HG02588 (cell line): ENCODE measurements at regions not wholly inside any gene's neighbourhood (a gene's known extent, or its start where the extent isn't known, plus 50 kb on each side); places are given as distances from the start of the nearest gene placed in this dataset.
A peak's percentile ranks its signal among the peaks of the same experiment; 100 is the strongest.

Experiments used
- ATAC-seq: cut with Tn5 transposase; IDR thresholded peaks from one replicate; pipeline ENCODE4 v1.9.1; 2021; ENCODE audit warnings: mild to moderate bottlenecking, moderate library complexity; ENCODE audit not compliant: unreplicated experiment

DNA sequence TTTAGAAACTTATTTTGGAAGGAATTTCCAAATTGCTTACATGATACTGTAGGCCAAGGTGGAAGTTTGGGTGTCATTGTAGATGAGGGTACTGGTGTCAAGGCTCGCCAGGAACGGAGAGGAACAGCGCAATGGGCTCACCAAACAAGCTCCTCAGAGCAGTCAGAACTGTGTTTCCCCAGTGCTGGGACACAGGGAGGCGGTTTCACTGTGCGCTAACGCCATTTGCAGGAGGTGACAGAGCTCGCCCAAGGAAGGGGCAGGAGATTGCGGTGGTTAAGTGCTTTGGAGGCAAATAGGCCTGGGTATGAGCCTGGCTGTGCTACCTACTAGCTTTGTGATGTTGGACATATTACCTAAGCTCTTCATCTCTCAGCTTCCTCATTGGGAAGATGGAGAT lies 57.3 kb downstream of the HHEX start:
- no peak for ATAC-seq

DNA sequence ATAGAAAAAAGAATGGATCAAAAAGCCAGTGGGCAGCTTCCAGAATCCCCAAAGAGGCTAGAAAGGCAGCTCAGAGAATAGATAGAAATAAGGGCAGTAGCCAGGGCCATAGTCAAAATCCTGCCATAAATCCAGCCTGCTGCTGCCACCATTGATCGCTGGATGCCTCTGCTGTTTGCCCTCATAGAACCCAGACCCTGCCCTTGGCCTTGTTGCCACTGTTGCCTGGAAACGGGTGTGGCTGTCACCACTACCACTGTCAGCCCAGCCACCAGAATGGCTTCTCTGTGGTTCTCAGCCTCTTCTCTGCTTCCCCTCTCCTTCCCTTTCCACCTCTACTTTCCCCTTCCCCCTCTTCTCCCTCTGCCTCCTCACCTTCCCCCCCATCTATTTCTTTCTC lies 57.8 kb downstream of the HHEX start:
- no peak for ATAC-seq

DNA sequence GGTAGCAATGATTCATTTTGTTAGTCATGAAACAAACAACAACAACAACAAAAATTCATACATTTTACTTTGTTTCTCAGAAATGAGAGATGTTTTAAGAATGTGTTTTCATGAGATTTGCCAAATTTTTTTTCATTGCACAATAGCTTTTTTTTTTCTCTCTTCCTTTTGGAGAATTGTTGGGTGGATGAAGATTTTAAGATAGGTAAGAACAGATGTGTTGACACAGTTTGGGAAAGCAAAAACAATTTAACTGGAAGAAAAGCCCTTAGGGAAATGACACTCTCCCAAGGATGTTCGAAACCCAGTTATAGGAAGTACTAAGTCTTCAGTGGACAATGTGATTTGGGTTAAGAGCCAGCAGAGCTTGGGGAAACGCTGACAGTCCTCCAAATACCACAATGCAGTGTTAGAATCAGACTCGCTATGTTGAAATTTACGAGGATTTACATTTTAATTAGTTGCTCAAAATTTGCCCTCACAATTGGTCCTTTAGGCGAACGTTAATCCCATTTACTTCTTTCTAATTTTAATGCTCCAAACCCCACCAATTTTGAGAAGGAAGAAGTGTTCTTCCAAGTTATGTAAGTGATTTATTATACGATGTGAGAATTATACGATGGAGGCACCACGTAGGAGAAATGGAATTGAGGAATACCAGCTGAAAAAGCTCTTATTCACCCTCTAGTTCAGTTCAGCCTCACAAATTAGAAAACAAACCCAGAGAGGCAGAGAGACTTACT lies 61.2 kb downstream of the HHEX start:
- no peak for ATAC-seq

DNA sequence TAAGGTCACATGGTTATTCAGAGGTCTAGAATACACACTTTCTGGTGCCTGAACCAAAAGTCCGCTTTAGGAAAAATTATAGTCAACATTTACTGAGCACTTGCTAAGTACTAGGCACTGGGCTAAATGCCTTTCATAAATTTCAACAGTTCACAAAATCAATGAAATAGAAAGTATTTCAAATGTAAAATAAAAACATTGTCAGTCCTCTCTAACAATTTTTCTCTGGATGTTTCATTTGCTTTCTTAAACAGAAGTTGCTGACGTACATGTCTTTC lies 61.7 kb downstream of the HHEX start:
- ATAC-seq = no peak

DNA sequence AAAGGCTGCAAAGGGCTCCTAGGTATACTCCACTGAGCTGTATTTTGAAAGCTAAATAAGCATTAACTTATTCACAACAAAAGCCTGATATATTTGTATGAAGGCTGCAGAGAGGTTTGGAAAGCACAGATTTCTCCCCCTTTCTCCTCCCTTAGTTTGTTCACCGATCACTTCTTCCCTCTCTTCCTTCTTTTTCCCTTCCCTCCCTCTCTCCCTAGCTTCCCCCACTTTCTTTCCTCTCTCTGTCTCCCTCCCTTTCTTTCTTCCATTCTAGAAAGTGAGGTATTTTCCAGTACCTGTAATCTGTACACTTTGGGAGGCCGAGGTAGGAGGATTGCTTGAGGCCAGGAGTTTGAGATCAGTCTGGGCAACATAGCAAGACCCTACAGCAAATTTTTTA lies 62.1 kb downstream of the HHEX start:
- ATAC-seq = no peak

DNA sequence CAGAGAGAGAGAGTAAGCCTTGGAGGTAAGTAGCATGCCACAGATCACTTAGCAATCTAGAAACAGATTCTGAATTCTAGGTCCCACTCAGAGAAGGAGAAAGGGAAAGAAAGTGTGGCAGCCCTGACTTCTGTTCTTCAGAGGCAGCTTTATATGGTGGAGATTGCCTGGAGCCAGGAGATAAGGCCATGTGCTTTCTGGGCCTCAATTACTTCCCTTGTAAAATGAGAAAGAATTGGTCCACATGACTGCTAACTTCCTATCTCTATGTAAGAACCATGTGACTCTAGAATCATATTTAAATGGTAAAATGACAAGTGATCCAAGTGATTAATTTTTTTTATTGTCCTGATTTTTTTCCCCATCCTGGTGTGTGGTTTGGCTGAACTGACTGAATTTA lies 64.1 kb downstream of the HHEX start:
- ATAC-seq = no peak

DNA sequence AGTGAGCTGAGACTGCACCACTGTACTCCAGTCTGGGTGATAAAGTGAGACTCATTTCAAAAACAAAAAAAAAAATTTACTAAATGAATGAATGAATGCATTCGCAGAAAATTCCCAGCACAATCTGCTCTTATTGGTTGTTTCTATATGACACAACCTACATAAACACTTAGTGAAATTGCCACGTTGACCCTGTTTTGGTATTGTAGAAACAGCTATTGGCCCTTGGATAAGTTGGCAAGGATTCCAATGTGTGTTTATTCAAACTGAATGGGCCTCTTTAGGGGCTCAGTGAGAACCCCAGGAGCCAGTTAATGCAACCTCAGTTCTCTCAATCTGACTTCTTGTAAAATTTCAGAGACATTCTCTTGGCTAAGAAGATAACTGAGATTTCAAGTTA lies 66.0 kb downstream of the HHEX start:
- no peak for ATAC-seq

DNA sequence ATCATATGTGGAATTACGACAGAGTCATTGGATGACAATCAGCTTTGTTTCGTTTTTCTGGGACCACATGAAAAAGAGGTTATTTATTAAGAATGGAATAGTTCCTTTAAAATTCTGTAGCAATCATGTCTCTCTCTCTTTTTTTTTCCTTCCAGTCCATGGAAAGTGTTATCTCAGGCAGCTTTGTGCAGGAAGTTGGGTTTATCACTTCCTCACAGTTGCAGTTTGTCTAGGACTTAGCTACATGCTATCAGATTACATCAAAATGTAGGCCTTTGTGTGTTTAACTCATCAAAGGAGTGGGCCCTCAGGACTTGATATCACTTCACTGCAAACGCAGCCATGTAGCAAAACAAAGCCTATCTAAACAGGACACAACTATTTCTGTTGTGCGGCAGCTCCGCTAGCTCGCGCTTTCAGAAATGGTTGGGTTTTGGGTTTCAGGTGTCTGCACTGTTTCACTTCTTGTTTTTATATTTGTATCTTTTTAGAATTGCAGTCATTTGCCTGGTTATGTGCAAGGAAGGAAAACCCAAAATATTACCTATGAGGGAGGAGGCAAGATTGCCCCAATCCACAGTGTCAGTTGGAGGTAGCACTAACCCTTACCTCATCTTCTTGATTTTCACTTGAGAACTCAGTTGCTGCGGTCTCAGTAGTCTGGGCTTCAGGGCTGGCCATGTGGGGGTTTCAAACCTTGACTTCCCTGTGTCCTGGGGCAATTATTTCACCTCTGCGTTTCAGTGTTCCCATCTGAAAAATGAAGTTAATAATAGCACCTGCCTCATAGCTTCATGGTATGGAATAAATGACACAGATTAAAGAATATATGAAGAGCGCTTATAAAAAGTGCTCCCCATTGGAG lies 66.7 kb downstream of the HHEX start:
- ATAC-seq = peak; percentile 84

DNA sequence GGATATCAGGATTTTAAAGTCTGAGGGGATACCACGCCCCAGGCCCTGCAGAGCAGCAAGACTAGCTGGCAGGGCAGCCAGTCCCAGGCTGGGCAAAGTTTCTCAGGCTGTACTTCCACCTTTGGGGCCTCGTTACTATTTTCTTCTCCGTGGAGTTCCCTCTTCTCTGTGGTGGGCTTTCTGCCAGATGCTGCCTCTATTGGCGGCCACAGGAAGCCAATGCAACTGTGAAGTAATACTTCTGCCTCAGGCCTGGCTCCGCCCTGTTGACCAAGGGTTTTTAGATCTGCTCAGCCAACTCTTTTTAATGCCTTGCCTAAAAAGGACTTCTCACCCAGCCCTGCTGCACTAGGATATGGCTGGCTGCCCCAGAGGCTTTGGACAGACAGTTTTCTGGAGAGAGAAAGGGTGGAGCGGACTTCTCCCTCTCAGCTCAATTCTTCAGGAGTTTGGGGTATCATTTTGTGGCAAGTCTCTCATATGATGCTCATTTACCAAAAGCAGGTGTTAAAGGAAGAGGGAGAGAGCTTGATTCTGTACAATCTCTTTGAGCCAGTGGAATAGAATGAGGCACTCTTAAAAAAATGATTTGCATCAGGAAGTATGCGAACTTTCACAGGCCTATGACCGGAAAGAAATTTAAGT lies 67.4 kb downstream of the HHEX start:
- peak; percentile 67 for ATAC-seq

DNA sequence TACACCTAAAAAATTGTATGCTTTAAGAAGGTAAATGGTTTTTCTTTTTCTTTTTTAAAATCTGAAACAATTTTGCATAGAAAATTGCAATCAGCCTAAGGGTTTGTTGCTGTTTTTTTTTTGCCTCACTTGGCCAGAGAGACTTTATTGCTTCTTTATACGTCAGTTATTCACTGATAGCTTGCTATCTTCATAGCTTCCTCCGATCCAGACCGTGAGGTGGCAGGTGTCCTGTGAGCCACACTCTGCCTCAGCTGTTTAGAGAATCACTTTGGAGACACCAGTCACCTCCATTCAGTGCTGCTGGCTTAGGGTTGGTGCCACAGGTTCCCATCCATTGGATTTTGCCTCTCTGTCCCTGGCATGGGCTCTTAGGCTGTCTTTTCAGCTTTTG lies 68.0 kb downstream of the HHEX start:
- no peak for ATAC-seq

DNA sequence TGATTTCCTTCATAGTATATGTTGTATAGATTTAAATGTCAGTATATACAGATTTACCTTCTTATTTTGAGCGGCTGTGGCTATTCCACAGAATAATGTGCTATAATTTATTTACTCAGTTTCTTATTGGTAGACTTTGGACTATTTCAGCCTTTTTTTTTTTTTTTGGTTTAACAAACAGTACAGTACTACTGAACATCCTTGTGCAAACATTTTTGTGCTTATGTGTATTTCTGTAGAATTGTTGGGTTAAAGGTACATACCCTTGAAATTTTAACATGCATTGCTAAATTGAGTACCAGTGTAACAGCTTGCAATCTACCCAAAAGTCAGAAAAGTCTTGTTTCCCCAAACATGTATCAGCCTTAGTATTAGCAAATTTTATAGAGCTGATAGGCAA lies 68.8 kb downstream of the HHEX start:
- no peak for ATAC-seq

DNA sequence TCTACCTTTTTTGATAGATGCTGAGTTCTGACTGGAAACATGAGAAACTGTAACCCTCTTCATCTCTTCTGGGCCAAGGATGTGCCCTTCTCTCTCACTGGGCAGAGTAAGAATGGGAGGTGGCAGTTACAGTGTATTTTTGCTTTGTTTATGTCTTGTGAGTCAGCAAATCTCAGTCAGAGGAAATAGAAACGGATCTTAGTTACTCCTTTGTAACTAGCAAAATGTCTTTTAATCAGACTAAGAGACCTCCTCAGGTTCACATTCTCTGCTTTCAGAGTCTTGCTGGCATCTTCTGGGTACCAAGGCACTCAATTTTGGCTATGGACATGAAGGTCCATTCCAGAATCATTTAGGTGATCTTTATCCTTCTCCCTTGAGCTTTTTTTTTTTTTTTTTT lies 70.9 kb downstream of the HHEX start:
- ATAC-seq = no peak

DNA sequence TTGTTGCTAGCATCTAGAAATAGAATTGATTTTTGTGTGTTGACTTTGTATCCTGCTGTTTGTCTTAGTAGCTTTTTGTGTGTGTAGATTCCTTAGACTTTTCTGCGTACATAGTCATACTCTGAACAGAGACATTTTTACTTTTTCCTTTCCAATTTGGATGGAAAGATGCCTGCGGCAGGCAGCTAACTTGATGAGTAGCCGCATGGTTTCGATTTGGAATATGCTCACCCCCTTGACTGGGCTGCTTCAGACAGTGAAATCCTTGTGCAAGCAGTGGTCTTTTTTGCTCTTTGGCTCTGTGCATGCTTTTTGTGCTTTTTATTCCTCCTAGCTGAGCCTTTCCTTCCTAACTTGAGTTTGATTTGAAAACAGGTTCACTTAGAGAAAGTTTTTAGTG lies 71.8 kb downstream of the HHEX start:
- ATAC-seq = no peak

DNA sequence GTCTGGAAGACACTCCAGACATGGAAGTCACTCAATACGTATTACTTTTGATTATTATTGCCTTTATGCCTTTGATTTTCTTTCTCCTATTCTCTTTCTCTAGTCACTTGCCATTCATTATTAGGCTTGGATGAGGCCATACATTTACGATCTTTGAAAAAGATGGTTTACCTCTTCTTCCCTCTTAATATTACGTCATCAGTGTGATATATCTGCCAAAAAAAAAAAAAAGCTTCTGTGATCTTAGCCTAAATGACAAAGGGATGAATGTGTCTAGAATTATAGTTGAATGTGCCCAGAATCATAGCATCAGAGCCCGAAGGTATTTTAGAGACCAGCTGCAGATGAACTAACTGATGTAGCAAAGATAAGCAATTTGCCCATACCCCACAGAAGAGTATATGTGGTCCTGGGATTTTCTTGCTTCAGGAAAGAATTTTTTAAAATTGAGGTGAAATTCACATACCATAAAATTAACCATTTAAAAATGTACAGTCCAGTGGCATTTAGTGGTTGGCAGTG lies 73.9 kb downstream of the HHEX start:
- no peak for ATAC-seq

DNA sequence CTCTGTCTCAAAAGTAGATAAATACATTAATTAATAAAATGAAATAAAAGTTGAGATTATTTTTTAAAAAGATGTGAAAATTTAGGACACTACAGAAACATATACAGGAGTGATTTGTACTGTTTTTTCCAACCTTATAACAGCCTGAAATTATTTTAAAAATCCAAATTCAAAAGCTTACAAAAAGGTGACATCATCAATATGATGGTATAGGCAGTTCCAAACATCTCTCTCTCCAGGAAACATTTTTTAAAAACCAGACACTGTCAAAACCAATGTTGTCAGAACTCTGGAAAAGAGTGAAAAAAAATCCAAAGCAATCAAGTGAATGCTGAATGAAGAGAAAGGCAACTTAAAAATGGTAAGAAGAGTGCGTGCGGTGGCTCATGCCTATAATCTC lies 76.7 kb downstream of the HHEX start:
- ATAC-seq = no peak

DNA sequence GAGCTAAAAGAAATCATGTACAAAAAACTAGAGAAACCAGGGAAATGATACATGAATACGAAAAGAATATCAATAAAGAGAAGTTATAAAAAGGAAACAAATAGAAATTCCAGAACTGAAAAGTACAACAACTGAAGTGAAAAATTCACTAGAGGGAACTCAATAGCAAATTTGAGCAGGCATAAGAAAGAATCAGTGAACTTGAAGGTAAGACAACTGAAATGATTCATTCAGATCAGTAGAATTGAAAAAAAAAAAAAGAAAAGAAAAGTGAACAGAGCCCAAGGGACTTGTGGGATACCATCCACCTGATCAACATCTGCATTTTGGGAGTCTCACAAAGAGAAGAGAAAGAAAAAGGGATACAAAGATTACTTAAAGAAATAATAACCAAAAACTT lies 78.3 kb downstream of the HHEX start:
- ATAC-seq = no peak

DNA sequence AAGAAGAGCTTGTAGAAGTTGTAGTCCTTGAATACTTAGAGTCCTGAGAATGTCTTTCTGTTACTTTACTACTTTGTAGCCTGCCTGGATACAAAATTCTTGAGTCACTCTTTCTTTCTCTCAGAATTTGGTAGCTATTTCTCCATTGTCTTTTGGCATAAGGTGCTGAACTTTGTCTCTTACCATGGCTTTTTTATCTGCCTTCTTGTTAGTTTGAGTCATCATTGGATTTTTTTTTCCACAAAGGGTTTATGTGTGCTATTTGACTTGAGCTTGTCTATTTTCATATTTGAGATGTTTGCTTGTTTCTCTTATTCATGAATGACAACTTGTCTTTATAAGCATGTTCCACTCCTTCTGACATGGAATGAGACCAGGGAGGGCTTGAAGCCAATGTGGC lies 74.5 kb upstream of the EXOC6 start:
- no peak for ATAC-seq

DNA sequence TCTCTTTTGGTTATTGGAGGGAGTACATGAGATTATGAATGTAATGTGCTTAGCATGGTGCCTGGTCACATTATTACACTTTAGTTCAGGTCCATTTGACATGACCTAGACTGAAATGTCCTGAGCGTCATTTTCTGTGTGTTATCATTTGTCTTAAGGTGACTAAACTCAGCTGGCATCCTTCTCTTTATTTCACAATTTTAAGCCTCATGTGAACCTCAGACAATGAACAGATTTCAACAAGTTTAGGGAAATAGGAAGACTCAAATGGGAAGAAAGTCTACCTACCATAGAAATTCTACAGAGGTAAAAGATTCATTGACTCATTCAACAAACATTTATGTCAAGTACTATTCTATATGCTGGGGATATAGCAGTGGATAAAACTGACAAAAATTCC lies 70.2 kb upstream of the EXOC6 start:
- no peak for ATAC-seq

DNA sequence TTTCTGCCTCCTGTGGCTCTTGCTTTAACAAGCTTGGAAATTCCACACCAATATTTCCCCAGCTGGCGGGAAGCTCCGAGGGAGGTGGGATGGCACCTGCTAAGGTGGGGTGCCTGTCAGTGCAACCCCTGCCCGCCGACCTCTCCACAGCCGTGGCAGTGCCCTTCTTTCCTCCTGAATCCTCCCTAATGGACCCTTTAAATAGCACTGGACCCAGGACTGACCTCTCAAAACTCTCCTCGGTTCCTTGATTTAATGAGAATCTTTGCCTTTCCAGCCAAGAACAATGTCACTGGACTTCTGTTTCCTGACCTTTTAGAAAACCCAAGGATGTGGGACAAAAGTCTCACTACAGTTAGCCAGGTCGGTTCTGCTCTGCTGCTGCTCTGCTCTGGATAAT lies 63.2 kb upstream of the EXOC6 start:
- ATAC-seq = no peak

DNA sequence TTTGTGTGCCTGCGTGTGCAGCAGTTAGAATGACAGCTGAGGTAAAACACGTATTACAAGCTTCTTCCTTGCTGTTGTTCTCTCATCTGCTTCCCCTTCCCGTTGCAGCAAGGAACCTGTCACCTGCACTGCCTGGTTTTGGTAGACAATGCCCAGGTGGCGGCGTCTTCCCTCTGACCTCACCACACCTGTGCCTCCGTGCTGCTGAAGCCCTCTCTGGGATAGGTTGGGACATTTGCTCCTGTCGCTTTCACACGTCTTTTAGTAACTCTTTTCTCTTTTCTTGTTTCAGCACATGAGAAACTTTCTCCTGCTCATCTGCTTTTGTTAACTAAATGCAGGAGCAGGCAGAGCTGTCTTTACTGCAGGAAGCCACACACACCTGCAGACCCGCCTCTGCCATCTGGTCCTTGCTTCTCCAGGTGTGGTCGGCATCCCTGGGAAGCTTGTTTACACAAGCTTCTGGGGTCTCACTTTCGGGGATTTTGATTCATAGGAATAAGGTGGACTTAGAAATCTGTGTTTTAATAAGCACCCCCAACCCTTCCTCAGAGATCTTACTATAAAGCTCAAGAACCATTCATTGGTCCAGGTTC lies 60.7 kb upstream of the EXOC6 start:
- ATAC-seq = no peak

DNA sequence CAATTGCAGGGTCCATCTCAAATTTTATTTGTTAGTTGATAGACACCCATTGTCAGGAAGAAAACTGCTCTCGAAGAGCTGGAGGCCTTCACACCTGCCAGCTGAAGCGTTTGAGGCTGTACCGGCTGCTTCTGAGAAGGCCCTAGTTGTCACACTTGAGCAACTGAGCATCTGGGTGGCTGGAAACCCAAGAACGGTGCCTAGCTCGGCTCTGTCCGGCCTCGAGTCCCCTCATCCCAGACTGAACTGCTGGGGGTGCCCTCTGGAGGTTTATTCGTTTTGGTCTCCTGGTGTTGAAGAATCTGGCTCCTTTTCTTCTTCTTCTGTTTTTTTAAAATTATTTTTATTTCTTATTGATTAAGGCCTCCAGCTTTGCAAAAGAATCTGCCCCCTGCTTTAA lies 59.3 kb upstream of the EXOC6 start:
- no peak for ATAC-seq

DNA sequence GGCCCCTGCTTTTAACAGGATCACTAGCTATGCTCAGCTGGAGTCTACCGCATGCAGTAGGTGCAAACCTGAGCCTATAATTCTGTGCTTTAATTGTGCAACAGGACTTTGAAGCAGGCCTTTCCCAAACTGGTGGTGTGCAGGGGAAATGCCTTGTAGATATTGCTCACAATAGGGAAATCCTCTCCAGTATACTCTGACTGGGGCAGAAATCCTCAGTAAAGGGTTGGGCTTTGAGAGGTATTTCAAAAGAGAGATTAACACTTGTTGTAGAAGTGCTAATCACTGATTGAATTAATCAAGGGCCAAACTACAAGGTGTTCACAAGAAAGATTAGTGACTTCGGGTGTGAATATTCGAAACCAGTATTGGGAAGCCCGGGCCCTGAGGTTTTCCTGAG lies 58.5 kb upstream of the EXOC6 start:
- no peak for ATAC-seq
